Heart right ventricle (tissue), 16 donors: ENCODE measurements at regions not wholly inside any gene's neighbourhood (a gene's known extent, or its start where the extent isn't known, plus 50 kb on each side); places are given as distances from the start of the nearest gene placed in this dataset.

ENCODE experiments used
- ATAC-seq, 8 donors: fragments of 200-7000 bp; cut with Tn5 transposase; one replicate each; pipeline ENCODE4 v1.9.1; 2020; ENCODE audit warnings: mild to moderate bottlenecking in 8 of 8, moderate library complexity in 8 of 8, moderate number of reproducible peaks in 1 of 8
- DNase-seq, 2 donors: peaks; one replicate each; pipeline ENCODE4 v3.0.0-alpha.2; 2020
- H3K27ac ChIP-seq, 10 donors: fragments of 200-600 bp; sonication (generic) in 2 of 10; one replicate each; pipeline versions ENCODE4 v1.5.0 to v1.8.0; 2020 to 2022; ENCODE audit warnings: mild to moderate bottlenecking in 3 of 10
- H3K27me3 ChIP-seq, 7 donors: fragments of 200-600 bp; one replicate each; pipeline ENCODE4 v1.8.0; 2021 to 2022; ENCODE audit warnings: mild to moderate bottlenecking in 2 of 7
- H3K36me3 ChIP-seq, 9 donors: fragments of 200-600 bp; sonication (generic) in 1 of 9; one replicate each; pipeline versions ENCODE4 v1.5.0 to v1.8.0; 2020 to 2022; ENCODE audit warnings: mild to moderate bottlenecking in 2 of 9
- H3K4me1 ChIP-seq, 9 donors: fragments of 200-600 bp; sonication (generic) in 1 of 9; one replicate each; pipeline versions ENCODE4 v1.5.0 to v1.8.0; 2020 to 2022; ENCODE audit warnings: mild to moderate bottlenecking in 4 of 9
- H3K4me3 ChIP-seq, 10 donors: fragments of 200-600 bp; sonication (generic) in 2 of 10; one replicate each; pipeline versions ENCODE4 v1.5.0 to v1.8.0; 2020 to 2022; ENCODE audit warnings: mild to moderate bottlenecking in 7 of 10, moderate library complexity in 2 of 10
- H3K9me3 ChIP-seq, 11 donors: fragments of 200-600 bp in 10 of 11; sonication (generic) in 2 of 11; one replicate each; pipeline versions ENCODE4 v1.5.0 to v1.8.0; 2013 to 2022; ENCODE audit warnings: mild to moderate bottlenecking in 2 of 11, control low read depth in 1 of 11, moderate library complexity in 1 of 11
- WGBS, 2 donors: extraction: QIAGEN DNeasy Blood & Tissue Kit; methylation state at CpG; one replicate each; pipeline ENCODE4 v1.1.7; 2013; ENCODE audit warnings: inconsistent platforms in 1 of 2; 5-methylcytosine and 5-hydroxymethylcytosine counted together
- intact Hi-C, 10 donors: fragments of 100-400 bp; cut with DNase I; formaldehyde crosslinking; loops; one replicate each; pipeline versions ENCODE4 v1.11.1 to v1.14.2; 2022
- TF ChIP-seq, protein P1 (sequence below), 9 donors: fragments of 200-600 bp; sonication (generic) in 2 of 9; IDR thresholded peaks; one replicate each; pipeline versions ENCODE4 v1.5.0 to v1.8.0; 2021 to 2022; ENCODE audit warnings: antibody characterized with exemption in 9 of 9, mild to moderate bottlenecking in 5 of 9, moderate library complexity in 1 of 9
- donor health status: Arrhythmogenic right ventricular cardiomyopathy.
- donor health status: ischemic (EF 13 %, LVEDD 7.1; RV severe dilation, severe dysfunction).
- donor health status: healthy with polysubstance abuse.
- donor health status: DM: no; HTN: yes; CAD: no.
- donor health status: DM: no; HTN: no; CAD: no.
- donor health status: ischemic (EF 25% LVEDD 6.9; RV normal size, moderate dysfunction).
- donor health status: ischemic (EF 25% LVEDD 5.7; RV mildly dilated, moderate dysfunction).
- donor health status: healthy.
- donor health status: DM: yes; HTN: yes; CAD: no.
- donor health status: Ischemic cardiomyopathy.
- donor health status: ischemic (EF 35%, LVEDD 5.7; RV mildly dilated, moderate dysfunction).
- donor health status: nonischemic (EF 11% LVEDD 7.7; RV severe dilation, severe dysfunction).
- donor health status: DM: yes; HTN: yes; CAD: no.
- donor health status: PGD.
- donor health status: ischemic (EF 29% LVEDD 5.4; RV normal size, mild dysfunction).
- donor health status: nonischemic (EF 23%, LVEDD 6.1; RV moderate dilation, normal function).

DNA sequence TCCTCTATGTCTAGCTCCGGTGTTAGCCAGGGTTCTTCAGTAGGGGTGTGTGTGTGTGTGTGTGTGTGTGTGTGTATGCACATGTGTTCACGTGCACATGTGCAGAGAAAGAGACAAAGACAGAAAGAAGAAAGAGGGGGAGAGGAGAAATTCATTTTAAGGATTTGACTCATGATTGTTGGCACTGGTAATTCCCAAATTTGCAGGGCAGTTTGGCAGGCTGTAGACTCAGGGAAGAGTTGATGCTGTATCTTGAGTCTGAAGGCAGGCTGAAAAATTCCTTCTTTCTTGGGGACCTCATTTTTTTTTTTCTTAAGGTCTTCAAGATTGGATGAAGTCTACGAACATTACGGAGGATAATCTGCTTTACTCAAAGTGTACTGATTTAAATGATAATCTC is 335.7 kb downstream of the NSG2 start:
- WGBS, 2 donors: 71 to 79% methylated on average over 4 of the region's 4 CpGs
- no peaks in the 10 kb centered on the region for H3K36me3 ChIP-seq

DNA sequence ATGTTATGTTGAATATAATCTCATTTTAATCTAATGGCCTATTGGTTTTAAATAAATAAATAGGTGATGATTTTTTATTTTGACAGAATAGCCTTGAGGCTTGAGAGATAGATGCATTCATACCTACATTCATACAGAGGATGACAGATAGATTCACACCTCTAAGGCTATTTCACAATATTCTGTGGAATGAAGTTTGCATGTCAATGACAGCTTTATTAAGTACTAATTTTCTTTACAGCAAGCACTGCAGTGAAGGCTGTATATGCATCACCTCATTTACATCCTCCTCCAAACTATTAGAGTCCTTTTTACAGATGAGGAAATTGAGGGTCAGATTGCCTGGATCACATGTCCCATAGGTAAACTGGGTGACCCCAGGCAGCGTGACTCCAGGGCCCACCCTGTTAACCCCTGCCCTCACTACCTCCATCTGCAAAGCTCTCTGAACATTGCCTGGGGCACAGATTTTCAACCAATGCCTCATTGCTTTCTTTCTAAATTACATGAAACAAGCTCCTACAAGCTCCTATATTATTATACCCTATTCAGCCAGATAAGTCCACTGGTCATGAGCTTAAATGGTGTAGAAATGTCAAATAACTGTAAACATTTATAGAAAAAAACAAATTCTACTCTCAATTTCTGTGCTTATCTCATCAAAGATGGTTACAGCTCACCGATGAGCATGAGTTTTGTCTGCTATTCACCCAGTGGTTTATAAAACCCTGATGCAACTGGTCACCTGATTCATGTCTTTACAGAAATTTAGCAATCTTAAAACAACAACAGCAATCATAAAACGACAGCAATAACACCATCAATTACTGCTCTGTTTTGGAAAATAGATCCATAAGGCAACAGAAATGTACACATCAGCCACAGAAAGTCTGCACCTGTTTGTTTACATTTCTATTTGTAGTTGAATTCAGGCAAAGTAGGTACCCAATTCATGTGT is 338.0 kb downstream of the NSG2 start:
- TF ChIP-seq, protein P1, sequence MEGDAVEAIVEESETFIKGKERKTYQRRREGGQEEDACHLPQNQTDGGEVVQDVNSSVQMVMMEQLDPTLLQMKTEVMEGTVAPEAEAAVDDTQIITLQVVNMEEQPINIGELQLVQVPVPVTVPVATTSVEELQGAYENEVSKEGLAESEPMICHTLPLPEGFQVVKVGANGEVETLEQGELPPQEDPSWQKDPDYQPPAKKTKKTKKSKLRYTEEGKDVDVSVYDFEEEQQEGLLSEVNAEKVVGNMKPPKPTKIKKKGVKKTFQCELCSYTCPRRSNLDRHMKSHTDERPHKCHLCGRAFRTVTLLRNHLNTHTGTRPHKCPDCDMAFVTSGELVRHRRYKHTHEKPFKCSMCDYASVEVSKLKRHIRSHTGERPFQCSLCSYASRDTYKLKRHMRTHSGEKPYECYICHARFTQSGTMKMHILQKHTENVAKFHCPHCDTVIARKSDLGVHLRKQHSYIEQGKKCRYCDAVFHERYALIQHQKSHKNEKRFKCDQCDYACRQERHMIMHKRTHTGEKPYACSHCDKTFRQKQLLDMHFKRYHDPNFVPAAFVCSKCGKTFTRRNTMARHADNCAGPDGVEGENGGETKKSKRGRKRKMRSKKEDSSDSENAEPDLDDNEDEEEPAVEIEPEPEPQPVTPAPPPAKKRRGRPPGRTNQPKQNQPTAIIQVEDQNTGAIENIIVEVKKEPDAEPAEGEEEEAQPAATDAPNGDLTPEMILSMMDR (IDR thresholded peaks at IDR 0.05): no peak
- no peak overlapping the region for H3K4me3 ChIP-seq
- H3K27me3 ChIP-seq: peaks cover 0 to 42% (median 8%) of the 10 kb centered on the region in 7 donors
- H3K9me3 ChIP-seq: peaks cover 0 to 5% (median 0%) of the 10 kb centered on the region in 11 donors
- H3K4me1 ChIP-seq: peaks cover 0 to 3% (median 0%) of the 10 kb centered on the region in 9 donors
- H3K27ac ChIP-seq: peak overlapping the region in 1 of 10 donors; percentile 64
- no peak for DNase-seq
- 77 to 80% methylated on average over 3 of the region's 3 CpGs for WGBS, 2 donors
- no peaks in the 10 kb centered on the region for H3K36me3 ChIP-seq
- intact Hi-C loops: no loop called here
- ATAC-seq: no peak

More for the DNA sequence above, 335.7 kb downstream of the NSG2 start:
- TF ChIP-seq, protein P1 (IDR thresholded peaks at IDR 0.05): no peak
- intact Hi-C loops: no loop called here
- Histone ChIP-seq H3K9me3 (peaks cover 0 to 6% (median 0%) of the 10 kb centered on the region in 11 donors), H3K4me3 (no peak overlapping the region), H3K27me3 (peaks cover 0 to 25% (median 0%) of the 10 kb centered on the region in 7 donors), H3K4me1 (peaks cover 0 to 3% (median 0%) of the 10 kb centered on the region in 9 donors), H3K27ac (no peak overlapping the region)
- DNase-seq (no peak), ATAC-seq (no peak)

GRCh38 chr5:174384509-174384947 is 339.0 kb downstream of the NSG2 start:
- Histone ChIP-seq H3K36me3 (no peaks in the 10 kb centered on the region), H3K27ac (peak overlapping the region in 1 of 10 donors; percentile 65), H3K9me3 (peaks cover 0 to 4% (median 0%) of the 10 kb centered on the region in 11 donors), H3K4me3 (no peak overlapping the region), H3K4me1 (peaks cover 0 to 3% (median 0%) of the 10 kb centered on the region in 9 donors), H3K27me3 (peaks cover 0 to 47% (median 8%) of the 10 kb centered on the region in 7 donors)
- intact Hi-C loops: no loop called here
- no peak for DNase-seq
- ATAC-seq: peak in 2 of 8 donors; percentile 20 to 22
- WGBS, 2 donors: 45 to 53% methylated on average over 17 of the region's 17 CpGs
- TF ChIP-seq, protein P1 (IDR thresholded peaks at IDR 0.05): no peak

GRCh38 chr5:174386306-174386705 is 338.1 kb upstream of the MSX2 start:
- peaks cover 0 to 50% (median 15%) of the 10 kb centered on the region in 7 donors for H3K27me3 ChIP-seq
- DNase-seq (no peak), ATAC-seq (no peak)
- WGBS, 2 donors: 82 to 86% methylated on average over 3 of the region's 3 CpGs
- H3K9me3 ChIP-seq: peaks cover 0 to 4% (median 0%) of the 10 kb centered on the region in 11 donors
- peaks cover 0 to 3% (median 0%) of the 10 kb centered on the region in 9 donors for H3K4me1 ChIP-seq
- TF ChIP-seq, protein P1 (IDR thresholded peaks at IDR 0.05): no peak
- no peaks in the 10 kb centered on the region for H3K36me3 ChIP-seq
- H3K27ac ChIP-seq: peak overlapping the region in 1 of 10 donors; percentile 65
- intact Hi-C loops: no loop called here
- no peak overlapping the region for H3K4me3 ChIP-seq
